H4 (cell line): ENCODE measurements at regions not wholly inside any gene's neighbourhood (a gene's known extent, or its start where the extent isn't known, plus 50 kb on each side); places are given as distances from the start of the nearest gene placed in this dataset.
A peak's percentile ranks its signal among the peaks of the same experiment; 100 is the strongest.
"Not testable (repeated sequence)": the region's sequence is repeated elsewhere in the genome, so short reads cannot be mapped to it uniquely, and the experiment has no call there.

Experiments used
- DNase-seq: peaks from one replicate; pipeline ENCODE4 v3.0.0-alpha.2; 2015; ENCODE audit warnings: low spot score

- no peak for DNase-seq
Observed at GRCh38 chr14:106393742-106394141, 867.4 kb downstream of the TMEM121 start.

DNA sequence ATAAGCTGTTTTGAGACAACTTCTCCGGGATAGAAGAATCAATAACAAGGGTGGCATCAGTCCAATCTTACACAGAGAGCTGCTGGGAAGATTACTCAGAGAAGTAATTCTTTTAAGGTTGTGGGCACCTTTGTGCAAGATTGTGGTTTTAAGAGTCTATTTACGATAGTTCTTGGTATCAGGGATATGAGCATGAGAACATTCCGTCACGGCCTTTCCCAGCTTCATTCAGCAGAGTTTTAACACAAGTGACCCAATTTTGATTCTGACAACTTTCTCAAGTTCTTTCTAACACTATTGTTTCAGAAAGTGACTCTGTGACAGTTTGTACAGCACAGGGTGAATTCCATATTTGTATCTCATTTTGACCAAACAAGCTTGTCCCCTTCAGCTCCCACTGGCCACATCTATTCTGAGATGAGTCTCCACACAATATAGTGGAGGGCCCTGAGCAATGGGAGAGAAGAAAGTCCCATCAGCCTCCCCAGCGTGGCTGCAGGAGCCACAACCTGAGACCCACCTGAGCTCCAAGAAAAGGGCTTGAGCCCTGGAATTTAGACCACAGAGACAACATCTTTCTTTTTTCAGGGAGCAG is 869.2 kb downstream of the TMEM121 start:
- DNase-seq: no peak

DNA sequence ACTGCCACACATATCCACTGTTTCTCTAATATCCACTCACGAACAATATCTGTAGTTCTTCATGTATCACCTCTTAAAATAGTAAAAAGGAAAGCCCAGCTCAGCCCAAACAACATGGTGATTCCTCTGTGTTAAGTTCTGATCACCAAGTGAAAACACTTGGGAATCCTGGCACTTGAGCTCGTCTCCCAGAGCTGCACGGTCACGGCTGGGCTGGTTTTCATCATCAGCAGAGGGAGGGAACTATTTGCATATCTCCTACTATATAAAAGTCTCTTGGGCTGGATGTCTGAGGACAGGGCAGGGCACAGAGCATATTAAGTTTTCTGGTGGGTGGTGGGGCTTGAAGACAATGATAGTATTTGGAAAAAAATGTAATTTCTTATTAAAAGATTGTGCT is 870.6 kb downstream of the TMEM121 start:
- no peak for DNase-seq

- not testable (repeated sequence) for DNase-seq
Observed at GRCh38 chr14:106398931-106399331, 872.5 kb downstream of the TMEM121 start.

DNA sequence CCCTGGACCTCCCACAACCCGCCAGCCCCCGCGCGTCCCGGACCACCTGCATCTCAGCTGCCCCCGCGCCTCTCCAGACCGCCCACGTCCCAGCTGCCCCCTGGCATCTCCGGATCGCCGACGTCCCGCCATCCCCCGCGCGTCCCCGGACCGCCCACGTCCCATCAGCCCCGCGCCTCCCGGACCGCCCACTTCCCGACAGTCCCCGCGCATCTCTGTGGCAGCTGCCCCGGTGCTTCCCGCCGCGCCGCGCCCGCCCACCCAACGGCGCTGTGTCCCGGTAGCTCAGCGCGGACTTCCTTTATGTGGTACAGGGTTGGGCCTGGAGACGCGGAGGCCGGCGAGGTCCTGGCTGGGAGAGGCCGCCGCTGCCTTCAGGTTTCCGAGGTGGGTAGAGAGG is 874.9 kb downstream of the TMEM121 start:
- DNase-seq: not testable (repeated sequence)

DNA sequence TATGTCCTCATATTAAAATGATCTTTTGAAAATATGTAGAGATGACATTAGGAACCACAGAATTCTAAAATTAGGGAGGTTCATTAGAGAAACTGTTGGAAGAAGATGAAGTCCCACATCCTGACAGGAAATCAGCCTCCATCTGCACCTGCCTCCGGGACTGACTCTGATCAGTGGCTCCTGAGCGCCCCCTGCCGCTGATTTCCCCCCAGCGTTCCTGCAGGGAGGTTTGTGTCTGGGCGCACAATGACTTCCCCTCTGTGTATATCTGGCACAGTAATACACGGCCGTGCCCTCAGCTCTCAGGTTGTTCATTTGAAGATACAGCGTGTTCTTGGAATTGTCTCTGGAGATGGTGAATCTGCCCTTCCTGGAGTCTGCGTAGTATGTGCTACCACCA is 883.8 kb downstream of the TMEM121 start:
- DNase-seq: not testable (repeated sequence)

GRCh38 chr14:106414464-106414863 is 888.1 kb downstream of the TMEM121 start:
- DNase-seq: no peak

DNA sequence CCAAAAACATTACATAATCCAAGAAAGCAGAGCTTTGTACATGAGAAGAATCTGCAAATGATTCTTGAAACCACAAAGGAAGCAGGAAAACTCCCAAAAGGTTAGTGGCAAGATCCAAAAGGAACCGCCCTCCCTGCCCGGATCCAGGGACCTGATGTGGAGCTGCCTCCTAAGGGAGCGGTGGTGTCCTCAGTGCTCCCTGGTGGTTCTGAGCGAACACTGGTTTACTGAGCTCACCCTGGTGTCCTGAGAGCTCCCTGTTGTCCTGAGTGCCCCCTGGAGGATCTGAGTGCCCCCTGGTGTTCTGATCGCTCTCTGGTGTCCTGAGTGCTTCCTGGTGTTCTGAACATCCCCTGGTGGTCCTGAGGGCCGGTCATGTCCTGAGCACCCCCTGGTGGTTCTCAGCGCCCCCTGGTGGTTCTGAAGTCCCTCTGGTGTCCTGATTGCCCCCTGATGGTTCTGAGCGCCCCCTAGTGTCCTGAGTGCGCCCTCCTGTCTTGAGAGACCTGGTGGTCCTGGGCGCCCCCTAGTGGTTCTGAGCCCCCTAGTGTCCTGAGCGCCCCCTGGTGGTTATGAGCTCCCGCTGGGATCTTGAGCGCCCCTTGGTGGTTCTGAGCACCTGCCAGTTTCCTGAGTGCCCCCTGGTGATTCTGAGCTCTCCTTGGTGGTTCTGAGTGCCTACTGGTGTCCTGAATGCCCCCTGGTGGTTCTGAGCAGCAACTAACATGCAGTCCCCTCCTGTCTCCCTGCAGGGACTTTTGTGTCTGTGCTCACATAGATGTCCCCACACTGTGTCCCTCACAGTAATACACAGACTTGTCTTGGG is 891.1 kb downstream of the TMEM121 start:
- peak; percentile 28 for DNase-seq

DNA sequence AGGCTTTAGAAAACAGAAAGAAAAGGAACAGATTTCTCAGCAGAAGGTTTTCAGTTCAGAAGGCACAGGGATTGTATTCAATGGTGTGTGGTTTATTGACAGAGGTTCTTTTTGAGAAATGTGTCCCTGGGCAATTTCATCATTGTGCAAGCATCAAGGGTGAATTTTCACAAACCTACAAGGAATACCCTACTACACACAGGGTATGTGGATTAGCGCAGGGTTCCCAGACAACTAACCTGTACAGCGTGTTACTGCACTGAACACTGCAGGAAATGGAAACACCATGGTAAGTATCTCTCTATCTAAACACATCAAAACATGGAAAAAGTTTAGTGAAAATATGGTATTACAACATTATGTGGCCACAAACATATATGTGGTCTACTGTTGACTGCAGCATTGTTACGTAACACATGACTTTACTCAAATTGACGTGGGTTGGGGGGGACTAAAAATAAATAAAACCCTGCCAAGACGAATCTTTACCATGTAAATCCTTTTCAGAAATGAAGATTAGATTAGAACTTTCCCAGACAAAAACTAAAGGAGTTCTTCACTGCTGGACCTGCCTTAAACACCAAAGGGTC is 893.1 kb downstream of the TMEM121 start:
- no peak for DNase-seq

GRCh38 chr14:106421431-106422033 is 895.1 kb downstream of the TMEM121 start:
- DNase-seq: not testable (repeated sequence)

DNA sequence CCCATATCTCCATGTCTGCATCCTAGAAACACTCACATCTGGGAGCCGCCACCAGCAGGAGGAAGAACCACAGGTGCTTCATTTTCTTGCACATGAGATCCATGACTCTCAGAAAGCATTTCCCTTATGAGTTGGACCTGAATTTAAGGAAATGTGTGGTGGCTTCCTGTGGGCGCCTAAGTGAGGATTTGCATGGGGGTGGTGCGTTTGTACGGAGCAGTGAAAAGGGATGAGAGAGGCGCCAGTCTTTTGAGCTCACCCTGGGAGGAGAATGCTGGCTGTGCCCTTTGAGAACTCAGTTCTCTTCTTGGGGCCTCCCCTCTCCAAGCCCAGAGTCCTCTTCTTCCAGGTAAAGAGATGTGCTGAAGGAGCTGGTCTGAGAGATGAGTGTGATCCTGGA is 895.7 kb downstream of the TMEM121 start:
- DNase-seq: no peak

GRCh38 chr14:106425150-106425549 is 898.8 kb downstream of the TMEM121 start:
- not testable (repeated sequence) for DNase-seq

DNA sequence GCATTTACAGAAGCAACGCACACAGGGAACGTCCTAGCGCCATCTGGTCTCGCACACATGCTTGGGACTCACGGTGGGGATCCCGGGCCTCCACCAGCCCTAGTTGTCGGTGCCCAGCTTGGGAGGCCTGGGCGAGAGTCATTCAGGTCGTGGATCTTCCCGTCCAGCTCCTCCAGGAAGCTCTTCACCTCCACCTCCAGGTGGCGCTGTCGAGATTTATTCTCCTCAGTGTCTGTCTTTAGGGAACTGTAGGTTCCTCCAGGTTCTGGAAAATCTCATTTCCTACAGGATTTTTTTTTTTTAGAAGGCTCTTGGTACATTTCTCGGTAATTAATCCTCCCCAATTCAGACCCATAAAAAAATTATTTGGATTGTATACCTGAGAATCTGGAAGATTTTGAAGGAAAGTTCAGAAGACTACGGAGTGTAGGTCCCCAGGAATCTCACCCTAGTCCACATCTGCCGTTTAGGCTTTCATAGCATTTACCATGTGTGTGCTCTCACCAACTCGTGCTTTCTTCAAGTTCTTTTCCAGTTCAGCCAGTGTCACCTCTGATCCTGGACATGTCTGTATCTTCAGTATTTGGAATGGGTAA is 910.0 kb downstream of the TMEM121 start:
- DNase-seq: peak; percentile 53

DNA sequence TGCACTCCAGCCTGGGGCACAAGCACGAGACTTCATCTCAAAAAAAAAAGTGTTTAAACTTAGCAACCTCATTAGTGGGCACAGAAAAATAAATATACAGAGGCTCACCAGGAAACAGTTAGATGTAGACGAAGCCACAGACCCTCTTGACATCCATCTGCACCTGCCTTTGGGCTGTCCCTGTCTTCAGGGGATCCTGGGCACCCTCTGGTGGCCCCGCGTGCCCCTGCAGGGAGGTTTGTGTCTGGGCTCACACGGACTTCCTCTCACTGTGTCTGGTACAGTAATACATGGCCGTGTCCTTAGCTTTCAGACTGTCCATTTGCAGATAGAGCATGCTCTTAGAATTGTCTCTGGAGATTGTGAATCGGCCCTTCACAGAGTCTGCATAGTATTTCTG is 916.5 kb downstream of the TMEM121 start:
- DNase-seq: no peak

- no peak for DNase-seq
Observed at GRCh38 chr14:106455026-106455425, 928.6 kb downstream of the TMEM121 start.

DNA sequence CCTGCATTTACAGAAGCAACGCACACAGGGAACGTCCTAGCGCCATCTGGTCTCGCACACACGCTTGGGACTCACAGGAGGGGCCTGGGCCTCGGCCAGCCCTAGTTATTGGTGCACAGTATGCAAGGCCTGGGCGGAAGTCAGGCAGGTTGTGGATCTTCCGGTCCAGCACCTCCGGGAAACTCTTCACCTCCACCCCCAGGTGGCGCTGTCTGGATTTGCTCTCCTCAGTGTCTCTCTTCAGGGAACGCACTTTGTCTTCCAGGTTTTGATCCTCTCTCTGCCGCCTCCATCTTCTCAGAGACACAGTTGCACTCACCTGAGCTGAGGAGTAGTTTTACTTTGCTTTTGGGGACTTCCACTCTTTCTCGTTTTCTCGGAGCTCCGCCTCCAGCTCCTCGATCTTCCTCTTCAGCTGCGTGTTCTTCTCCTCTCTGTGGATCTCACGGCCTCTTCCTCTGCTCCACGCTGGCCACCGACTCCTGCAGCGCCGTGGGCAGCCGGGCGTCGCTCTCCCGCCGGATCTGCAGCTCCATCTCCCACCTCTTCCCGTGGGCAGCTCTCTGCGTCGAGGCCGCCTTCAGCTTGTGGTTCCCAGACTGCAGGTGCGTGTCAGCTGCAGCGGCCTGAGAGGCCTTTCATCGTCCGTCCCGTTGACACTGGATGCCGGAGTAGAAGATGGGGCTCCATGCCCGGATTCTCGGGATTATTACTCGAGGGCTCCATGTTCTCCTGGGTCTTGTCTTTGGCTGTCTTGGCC is 933.8 kb downstream of the TMEM121 start:
- peak; percentile 83 for DNase-seq

DNA sequence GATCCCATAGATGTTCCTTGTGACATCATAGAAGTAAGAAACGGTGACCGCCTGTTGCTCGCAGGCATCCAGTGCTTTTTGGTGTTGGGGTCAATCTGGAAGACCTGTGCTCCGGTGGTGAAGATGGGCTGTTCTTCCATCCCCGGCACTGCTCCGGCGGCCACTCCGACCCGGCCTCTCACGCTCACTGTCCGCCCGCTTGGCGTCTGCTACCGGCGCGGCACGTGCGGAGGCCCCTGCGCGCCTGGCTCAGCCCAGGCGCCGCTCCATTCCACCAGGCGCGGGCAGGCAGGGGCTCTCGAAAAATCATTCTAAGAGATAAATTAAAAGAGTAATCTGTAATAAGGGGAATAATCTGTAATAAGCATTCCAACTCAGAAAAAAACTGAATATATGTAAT is 934.5 kb downstream of the TMEM121 start:
- DNase-seq: no peak

DNA sequence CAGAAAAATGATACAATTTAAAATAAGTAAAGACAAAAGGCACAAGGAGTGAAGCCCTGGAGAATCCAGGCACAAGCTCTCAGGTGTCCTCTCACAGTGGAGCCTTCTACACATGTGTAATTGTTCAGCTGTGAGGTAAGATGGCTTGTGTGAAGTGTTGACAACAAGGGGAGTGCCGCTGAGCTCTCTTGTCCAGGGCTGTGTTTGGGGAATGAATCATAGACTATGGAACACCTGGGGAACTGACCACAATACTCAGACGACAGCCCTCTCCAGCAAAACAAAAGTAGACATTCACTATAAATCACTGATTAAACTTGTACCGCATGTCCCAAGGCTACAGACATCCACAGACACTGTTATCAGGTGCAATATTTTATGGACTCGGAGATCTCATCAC is 940.1 kb downstream of the TMEM121 start:
- DNase-seq: not testable (repeated sequence)

- DNase-seq: not testable (repeated sequence)
Observed at GRCh38 chr14:106468869-106469268, 942.5 kb downstream of the TMEM121 start.

DNA sequence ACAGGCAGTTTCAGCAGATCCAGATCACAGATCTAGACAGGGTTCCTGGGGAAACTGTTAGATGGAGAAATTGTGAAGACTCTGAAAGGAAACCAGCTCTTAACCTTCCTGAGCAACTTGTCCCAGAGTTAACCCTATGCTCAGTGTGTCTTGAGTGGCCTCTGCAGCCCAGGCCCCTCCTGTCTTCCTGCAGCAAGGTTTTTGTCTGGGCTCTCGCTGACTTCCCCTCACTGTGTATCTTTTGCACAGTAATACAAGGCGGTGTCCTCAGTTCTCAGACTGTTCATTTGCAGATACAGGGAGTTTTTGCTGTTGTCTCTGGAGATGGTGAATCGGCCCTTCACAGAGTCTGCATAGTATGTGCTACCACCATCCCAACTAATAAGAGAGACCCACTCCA is 943.6 kb downstream of the TMEM121 start:
- DNase-seq: not testable (repeated sequence)

DNA sequence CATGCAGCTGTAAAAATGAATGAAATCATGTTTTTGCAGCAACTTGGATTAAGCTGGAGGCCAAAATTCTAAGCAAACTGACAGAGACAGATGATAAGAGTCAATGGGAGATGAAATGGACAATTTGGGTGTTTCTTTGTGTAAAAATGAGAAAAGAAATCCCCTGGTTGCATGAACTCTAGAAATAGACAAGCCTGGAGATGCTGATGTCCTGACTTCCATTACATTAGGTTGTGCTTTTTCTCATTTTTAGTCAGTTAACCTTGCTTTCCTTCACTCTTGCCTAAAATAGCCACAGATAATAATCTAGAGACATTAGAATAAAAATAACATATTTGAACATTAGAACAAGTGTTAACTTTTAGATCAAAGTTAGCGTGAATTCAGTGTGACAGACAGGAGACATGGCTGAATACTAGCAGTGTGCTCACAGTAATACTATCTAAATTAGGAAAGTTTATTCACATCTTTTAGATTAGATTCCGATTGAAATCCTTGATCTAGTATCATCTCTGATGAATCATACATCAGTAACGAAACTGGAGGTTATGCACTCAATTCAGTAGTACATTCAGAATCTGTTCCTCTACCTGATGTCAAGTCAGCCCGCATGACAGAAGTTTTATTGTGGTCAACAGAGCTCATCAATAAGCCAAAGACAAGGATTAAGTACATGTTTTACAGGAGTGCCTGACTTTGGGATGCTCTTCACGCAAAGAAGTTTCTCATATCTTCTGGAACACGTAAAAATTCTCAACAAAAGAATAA is 948.1 kb downstream of the TMEM121 start:
- not testable (repeated sequence) for DNase-seq
